T47D (cell line): ENCODE measurements at regions not wholly inside any gene's neighbourhood (a gene's known extent, or its start where the extent isn't known, plus 50 kb on each side); places are given as distances from the start of the nearest gene placed in this dataset.

Experiments used
- DNase-seq, 2 experiments: peaks; one replicate each; pipeline versions ENCODE4 v3.0.0 to v3.0.0-alpha.2; 2011 to 2012; ENCODE audit warnings: low read depth in 1 of 2, low spot score in 1 of 2
- JUND ChIP-seq: IDR thresholded peaks from 2 replicates; pipeline ENCODE4 v1.6.1; 2012; ENCODE audit warnings: low read depth
- in situ Hi-C: cut with HindIII; loops from 2 replicates; pipeline ENCODE4 v1.10.0; 2016; ENCODE audit warnings: low sequenced_read_pairs, low pct_unique_long_range_greater_than_20kb

GRCh38 chr4:26108054-26108453, 194.0 kb downstream of the SMIM20 start:
- no peak for DNase-seq
- in situ Hi-C loops, result no loop called here
- TF ChIP-seq JUND, result no peak

DNA sequence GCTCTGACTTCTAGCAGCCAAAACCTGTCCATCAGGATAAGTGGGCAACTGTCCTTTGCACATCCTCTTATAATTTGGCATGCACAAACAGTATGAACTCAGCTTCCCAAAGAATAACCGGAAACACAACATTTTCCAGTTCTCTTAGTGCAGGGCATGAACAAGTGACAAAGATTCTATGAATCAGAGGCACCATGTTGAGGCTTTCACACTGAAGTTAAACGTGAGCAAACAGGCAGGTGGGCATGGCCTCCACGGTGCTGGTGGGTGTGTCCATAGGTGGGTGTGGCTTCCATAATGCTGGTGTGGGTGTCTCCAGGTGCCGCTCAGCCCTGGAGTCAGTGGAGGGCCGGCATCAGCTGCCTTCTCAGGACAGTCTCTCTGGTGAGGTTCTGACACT, 196.5 kb downstream of the SMIM20 start:
- TF ChIP-seq JUND, result no peak
- in situ Hi-C loops, result no loop called here
- peak in 1 of 2 experiments; percentile 67 for DNase-seq

DNA sequence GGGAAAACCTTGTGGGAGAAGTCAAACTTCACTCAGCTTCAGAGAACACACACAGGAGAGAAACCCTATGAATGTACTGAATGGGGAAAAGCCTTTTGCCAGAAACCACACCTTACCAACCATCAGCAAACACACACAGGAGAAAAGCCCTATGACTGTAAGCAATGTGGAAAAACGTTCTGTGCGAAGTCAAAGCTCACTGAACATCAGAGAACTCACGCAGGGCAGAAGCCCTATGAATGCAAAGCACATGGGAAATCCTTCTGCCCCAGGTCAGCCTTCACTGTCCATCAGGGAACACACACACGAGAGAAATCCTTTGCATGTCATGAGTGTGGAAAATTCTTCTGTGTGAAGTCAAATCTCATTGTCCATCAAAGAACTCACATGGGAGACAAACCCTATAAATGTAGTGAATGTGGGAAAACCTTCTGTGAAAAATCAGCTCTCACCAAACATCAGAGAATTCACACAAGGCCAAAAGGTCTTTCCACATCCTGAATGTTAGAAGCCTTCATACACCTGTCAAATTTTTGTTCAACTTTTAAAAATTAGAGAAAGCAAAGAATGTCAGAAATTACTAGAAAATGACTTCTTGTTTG, 199.4 kb downstream of the SMIM20 start:
- no peak for TF ChIP-seq JUND
- in situ Hi-C loops, result no loop called here
- no peak for DNase-seq

- no peak for DNase-seq
- TF ChIP-seq JUND, result no peak
- in situ Hi-C loops, result no loop called here
Measured at GRCh38 chr4:26116057-26116456, 202.0 kb downstream of the SMIM20 start.

- no peak for TF ChIP-seq JUND
- in situ Hi-C loops, result no loop called here
- no peak for DNase-seq
Measured at GRCh38 chr4:26120098-26120825, 200.6 kb upstream of the RBPJ start.

DNA sequence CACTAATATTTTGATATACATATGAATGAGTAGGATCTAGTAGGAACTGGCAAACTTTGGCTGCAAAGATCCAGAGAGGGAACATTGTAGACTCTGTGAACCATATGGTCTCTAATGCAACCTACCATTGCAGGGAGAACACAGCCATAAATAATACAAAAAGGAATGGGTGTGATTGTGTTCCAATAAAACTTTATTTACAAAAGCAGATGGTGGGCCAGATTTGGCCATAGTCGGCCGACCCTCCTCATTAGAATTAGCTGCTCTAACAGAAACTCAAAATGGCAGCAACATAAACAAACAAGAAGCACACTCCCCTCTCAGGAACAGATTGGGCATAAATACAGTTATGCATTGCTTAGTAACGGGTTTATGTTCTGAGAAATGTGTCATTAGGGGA, 198.1 kb upstream of the RBPJ start:
- no peak for DNase-seq
- in situ Hi-C loops, result no loop called here
- TF ChIP-seq JUND, result no peak

GRCh38 chr4:26124753-26125321, 196.0 kb upstream of the RBPJ start:
- in situ Hi-C loops, result no loop called here
- no peak for TF ChIP-seq JUND
- DNase-seq, result peak; percentile 9 to 46

GRCh38 chr4:26126143-26126718, 194.6 kb upstream of the RBPJ start:
- no peak for DNase-seq
- no peak for TF ChIP-seq JUND
- in situ Hi-C loops, result no loop called here

DNA sequence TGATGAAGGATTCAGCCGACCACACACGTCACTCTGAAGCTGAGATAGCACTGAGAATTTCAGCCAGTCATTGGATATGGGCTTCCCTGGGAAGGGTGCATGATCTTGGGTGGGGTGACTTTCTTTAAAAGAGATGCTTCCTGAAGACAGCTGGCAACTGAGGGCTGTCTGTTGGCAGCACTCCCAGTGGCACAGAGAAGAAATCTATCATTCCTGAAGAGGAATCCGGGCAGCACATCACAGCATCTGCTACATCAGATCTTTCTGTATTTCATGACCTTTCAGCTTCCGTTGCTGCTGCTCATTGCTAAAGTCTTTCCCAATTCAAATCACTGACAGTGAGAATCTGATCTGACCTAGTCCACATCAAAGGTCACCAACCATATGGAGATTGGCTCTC, 193.8 kb upstream of the RBPJ start:
- in situ Hi-C loops, result no loop called here
- no peak for DNase-seq
- no peak for TF ChIP-seq JUND

DNA sequence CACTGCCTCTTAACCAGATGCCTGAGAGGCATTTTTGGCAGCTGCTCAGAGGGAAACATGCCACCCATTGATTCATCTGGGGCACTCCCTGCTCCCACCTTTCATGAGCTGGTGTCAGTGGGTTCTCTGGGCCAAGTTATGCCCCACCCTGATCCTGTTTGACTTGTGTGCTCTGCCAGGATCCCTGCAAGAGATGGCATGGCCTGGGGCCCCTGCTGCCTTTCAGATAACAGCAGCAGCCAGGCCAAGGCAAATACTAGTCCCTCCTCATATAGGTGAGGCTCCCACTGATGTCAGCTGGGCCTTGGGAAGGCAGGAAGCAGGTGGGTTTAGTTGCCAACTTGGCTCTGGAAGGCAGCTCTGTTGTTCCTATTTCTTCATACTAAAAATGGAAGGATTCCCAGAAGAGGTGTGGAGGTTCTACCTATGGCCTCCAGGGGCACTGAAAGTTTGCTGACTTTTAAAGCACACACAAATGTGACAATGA, 192.9 kb upstream of the RBPJ start:
- DNase-seq, result no peak
- no peak for TF ChIP-seq JUND
- in situ Hi-C loops, result no loop called here

DNA sequence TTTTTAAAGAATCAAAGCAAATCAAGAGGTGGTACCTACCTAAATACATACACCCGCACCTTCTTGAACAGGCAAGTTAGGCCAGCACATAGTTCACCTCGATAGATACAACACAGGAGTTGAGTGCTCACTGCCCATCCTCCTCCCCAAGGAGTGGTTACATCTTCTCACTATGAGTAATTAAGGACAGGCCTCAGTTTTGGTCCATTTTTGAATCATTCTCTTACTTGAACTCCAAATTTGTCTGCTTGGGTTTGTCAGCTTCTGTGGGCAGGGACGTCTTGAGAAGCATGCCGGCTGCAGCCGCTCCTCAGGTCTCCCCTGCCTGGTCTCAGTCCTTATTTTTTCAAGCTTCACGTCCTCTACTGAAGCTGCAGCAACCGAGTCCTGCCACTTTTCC, 190.6 kb upstream of the RBPJ start:
- in situ Hi-C loops, result no loop called here
- TF ChIP-seq JUND, result no peak
- no peak for DNase-seq

DNA sequence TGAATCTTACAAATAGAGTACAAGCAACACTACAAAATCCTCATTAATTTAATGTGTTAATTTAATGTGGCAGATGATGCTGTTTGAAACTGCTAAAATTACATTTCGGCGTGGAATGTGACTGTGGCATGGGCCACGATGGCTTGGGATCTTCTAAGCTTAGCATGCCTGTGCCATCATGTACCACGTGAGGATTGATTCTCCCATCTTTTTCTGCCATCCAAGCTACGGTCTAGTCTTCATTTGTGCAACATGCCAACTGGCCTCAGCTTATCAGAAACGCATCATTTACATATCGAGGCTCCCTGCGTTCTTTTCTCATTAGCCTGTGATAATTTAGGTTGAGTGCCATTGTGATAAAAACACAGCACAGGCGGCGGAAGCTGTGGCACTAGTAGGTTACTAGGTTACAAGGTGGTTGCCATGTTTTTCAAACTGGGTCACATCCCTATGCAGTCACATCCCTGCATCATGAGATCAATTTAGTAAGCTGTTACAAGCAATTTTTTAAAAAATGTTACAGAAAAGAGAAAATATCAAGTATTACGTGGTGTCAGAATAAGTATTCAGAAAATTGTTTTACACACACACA, 189.9 kb upstream of the RBPJ start:
- TF ChIP-seq JUND, result no peak
- no peak for DNase-seq
- in situ Hi-C loops, result no loop called here

GRCh38 chr4:26131711-26132110, 189.1 kb upstream of the RBPJ start:
- in situ Hi-C loops, result no loop called here
- DNase-seq, result no peak
- no peak for TF ChIP-seq JUND
